ENCODE measurements at regions not wholly inside any gene's neighbourhood (a gene's known extent, or its start where the extent isn't known, plus 50 kb on each side); places are given as distances from the start of the nearest gene placed in this dataset.

DNA sequence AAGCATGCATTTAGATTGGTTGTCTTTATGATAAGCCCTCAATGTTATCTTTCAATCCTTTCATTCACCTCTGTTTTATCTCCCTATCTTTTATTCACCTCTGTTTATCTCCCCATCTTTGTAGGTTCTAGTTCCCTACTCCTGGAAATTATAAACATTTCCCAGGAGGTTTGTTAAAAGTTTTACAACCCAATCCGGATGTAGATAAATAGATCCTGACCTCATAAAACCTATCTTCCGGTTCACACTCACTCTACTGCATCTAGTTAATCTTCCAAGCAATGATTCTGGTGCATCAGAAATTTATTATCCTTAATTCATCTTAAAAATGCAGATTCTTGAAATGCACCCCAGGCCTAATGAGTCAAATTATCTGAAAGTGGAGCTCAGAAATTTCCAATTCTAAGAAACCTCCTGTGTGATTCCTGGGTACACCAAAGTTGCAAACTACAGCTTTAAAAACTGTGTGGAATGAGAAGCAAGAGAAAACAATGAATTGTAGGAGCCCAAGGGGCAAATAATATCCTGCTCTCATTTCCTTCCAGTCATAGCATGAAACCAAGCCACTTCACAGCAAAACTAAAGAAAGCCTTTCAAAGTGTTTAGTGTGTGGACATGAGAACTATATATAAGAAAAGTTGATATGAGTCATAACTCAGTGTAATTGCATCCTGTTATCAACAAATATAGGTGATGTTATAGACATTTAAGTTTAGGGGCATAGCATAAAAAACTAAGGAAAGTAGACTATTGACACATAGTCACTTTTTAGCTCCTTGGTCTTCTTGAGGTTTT lies 51.1 kb upstream of the UGT8 start:
- FAIRE-seq = no peak
- H3K4me1 ChIP-seq (ENCODE audit: control insufficient read depth in 2 of 3, insufficient read depth in 2 of 3, low read depth in 1 of 3, low read length in 3 of 3) = no peaks in the 10 kb centered on the region

More for the DNA sequence above, 51.1 kb upstream of the UGT8 start:
- no peak for DNase-seq
- Histone ChIP-seq H3K27me3 (ENCODE audit: control insufficient read depth, insufficient read depth, low read length) (no peaks in the 10 kb centered on the region), H3K4me3 (ENCODE audit: low read length in 3 of 3) (no peak overlapping the region), H3K27ac (ENCODE audit: low read depth in 2 of 2, low read length in 2 of 2) (no peak overlapping the region), H3K9ac (ENCODE audit: low read length in 3 of 3) (no peak overlapping the region), H3K9me3 (ENCODE audit: control insufficient read depth in 2 of 3, insufficient read depth in 1 of 3, low read length in 3 of 3) (no peaks in the 10 kb centered on the region), H3K36me3 (ENCODE audit: control insufficient read depth in 2 of 3, insufficient read depth in 3 of 3, low read length in 3 of 3) (no peaks in the 10 kb centered on the region)
- intact Hi-C loops (cut with DNase I) = no loop called here
- TF ChIP-seq, protein P1, sequence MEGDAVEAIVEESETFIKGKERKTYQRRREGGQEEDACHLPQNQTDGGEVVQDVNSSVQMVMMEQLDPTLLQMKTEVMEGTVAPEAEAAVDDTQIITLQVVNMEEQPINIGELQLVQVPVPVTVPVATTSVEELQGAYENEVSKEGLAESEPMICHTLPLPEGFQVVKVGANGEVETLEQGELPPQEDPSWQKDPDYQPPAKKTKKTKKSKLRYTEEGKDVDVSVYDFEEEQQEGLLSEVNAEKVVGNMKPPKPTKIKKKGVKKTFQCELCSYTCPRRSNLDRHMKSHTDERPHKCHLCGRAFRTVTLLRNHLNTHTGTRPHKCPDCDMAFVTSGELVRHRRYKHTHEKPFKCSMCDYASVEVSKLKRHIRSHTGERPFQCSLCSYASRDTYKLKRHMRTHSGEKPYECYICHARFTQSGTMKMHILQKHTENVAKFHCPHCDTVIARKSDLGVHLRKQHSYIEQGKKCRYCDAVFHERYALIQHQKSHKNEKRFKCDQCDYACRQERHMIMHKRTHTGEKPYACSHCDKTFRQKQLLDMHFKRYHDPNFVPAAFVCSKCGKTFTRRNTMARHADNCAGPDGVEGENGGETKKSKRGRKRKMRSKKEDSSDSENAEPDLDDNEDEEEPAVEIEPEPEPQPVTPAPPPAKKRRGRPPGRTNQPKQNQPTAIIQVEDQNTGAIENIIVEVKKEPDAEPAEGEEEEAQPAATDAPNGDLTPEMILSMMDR (IDR thresholded peaks at IDR 0.05; ENCODE audit: borderline replicate concordance, extremely low read depth, insufficient read depth) = no peak
